GM18868 (cell line): ENCODE measurements at regions not wholly inside any gene's neighbourhood (a gene's known extent, or its start where the extent isn't known, plus 50 kb on each side); places are given as distances from the start of the nearest gene placed in this dataset.

ENCODE experiments used
- ATAC-seq: cut with Tn5 transposase; IDR thresholded peaks from one replicate; pipeline ENCODE4 v1.9.1; 2021; ENCODE audit warnings: mild to moderate bottlenecking, moderate library complexity; ENCODE audit not compliant: unreplicated experiment

DNA sequence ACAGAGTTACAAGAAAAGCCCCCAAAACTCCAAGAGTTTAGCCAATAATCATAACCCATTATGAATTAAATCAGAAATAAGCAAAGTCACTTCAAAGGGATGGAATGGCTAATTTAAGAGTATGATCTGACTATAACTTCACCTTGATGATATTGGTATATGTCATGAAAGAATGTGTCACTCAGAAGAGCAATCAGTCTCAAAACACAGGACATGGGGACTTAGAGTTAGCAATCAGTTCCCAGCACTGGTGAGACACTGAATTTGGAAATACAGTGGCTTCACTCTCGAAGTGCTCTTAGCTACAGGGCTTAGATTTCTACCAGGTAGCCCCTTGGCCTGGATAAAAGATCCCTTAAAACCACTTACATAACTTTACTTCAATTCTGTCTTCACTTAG lies 65.7 kb upstream of the EXOC1L start:
- no peak for ATAC-seq

DNA sequence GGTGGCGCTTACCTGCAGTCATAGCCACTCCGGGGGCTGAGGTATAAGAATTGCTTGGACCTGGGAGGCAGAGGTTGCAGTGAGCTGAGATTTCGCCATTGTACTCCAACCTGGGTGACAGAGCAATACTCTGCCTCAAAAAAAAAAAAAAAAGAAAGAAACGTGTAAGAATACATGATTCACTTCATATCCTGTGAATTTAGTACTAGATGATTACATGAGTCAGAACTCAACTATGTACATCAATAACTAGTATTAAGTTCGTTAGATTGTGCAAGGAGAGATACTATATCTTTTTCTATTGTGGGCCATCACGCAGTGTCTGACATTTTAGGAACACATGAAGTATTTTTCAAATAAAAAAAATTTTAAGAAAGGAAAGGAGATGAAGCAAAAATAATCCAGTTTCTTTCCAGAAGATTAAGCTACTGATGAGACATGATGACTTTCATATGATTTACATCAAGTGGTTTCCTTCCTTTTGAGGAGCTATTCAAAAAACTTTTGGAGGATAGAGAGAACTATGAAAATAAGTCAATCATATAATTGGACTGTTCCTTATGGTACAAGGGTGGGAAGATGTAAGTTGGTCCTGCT lies 64.7 kb upstream of the EXOC1L start:
- ATAC-seq: no peak

- ATAC-seq: no peak
These were observed 63.4 kb upstream of the EXOC1L start for GRCh38 chr4:55756208-55756607.

- no peak for ATAC-seq
These were observed 62.1 kb upstream of the EXOC1L start for GRCh38 chr4:55757356-55757952.

DNA sequence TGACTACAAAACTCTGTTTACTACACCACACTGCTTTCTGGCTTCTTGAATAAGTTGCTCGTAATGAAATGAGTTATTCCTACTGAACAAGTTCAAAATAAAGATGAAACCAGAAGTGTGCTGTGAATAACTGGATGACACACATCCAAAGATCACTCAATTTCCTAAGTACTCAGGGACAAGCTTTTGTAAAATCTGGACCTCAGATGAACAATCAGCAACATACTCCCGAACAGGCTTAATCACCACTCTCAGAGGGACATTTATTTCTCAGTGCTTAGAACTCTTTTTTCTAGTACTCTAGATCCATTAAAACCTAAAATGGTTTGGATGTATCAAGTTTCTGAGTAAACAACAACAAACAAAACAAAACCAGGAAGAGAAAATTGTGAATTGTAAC lies 61.5 kb upstream of the EXOC1L start:
- no peak for ATAC-seq

- no peak for ATAC-seq
These were observed 61.0 kb upstream of the EXOC1L start for GRCh38 chr4:55758570-55758969.

DNA sequence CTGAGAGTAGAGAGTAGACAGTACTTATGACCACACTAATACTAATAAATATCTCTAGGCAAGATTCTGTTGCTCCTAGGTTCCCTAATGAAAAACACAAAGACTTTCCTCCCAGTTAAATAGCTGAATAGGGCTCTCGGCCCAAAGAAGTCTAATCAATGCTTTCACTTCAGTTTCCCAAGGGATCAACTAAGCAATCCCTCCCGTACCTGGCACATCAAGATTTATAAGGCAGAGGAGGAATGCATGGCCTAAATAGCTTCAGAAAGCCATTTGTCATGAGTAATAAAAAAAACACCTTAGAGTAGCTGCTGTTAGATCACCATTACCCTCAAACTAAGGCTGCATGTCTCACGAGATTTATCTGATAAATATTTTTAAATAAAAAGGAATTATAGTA lies 56.8 kb upstream of the EXOC1L start:
- no peak for ATAC-seq

DNA sequence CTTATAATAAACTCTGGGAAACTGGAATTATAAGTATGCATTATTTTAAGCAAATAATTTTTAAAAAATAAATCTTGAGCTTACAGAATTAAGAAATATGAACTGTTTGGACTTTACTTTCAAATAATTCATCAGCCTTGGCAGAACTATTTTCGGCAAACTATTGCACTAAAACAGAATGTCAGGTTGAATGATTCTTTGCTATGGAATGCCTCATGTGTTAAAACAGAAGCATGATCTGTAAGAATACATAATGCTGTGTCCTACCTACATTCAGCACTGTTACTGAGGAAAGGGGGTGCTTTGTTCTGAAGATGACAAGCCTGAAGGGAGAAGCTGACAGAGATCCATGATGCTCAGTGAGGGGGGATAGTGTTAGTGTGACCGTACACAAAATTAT lies 55.6 kb upstream of the EXOC1L start:
- ATAC-seq: no peak

DNA sequence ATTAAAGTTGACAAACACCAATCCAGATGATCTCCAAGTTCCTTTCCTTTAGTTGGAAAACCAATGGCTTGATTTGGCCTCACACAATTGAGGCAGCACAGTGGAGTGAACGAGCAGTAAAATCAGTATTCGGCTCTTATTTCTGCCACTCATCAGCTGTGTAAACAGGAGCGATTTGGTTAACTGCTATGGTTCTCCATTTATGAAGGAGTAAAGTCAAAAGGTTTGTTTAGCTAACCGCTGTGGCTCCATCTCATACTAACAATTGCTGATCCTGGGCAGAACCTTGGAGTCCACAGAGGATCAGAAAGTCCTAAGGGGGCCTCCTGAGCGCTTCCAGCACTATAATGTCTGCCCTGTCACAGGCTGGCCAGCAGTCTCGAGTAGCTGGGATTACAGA lies 54.5 kb upstream of the EXOC1L start:
- ATAC-seq: no peak

GRCh38 chr4:55768291-55768690 lies 51.3 kb upstream of the EXOC1L start:
- ATAC-seq: no peak
